ENCODE measurements at regions not wholly inside any gene's neighbourhood (a gene's known extent, or its start where the extent isn't known, plus 50 kb on each side); places are given as distances from the start of the nearest gene placed in this dataset.
"Not testable (repeated sequence)": the region's sequence is repeated elsewhere in the genome, so short reads cannot be mapped to it uniquely, and the experiment has no call there.

GRCh38 chr11:98296091-98296880 is 724.5 kb upstream of the CNTN5 start:
- DNase-seq, result no peak

DNA sequence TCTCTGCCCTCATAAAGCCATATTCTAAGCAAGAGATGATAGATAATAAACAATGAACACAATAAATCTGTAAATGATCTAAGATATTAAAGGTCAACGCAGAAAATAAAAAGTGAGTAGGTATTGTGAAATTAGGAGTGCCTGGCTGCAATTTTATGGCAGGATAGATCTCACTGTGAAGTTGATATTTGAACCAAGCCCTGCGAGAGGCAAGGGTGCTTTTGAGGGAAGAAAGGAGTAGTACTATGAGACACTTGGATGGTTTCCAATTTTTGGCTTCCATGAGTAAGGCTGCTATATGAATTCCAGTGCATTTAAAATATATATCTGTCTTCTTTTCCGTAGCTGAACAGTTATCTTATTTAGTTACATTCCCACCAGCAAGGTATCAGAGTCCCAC is 720.0 kb upstream of the CNTN5 start:
- no peak for DNase-seq

GRCh38 chr11:98307827-98308491 is 712.8 kb upstream of the CNTN5 start:
- DNase-seq, result no peak

DNA sequence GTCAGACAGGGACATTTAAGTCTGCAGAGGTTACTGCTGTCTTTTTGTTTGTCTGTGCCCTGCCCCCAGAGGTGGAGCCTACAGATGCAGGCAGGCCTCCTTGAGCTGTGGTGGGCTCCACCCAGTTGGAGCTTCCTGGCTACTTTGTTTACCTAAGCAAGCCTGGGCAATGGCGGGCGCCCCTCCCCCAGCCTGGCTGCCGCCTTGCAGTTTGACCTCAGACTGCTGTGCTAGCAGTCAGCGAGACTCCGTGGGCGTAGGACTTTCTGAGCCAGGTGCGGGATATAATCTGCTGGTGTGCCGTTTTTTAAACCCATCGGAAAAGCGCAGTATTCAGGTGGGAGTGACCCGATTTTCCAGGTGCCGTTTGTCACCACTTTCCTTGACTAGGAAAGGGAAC is 690.4 kb upstream of the CNTN5 start:
- DNase-seq, result not testable (repeated sequence)

DNA sequence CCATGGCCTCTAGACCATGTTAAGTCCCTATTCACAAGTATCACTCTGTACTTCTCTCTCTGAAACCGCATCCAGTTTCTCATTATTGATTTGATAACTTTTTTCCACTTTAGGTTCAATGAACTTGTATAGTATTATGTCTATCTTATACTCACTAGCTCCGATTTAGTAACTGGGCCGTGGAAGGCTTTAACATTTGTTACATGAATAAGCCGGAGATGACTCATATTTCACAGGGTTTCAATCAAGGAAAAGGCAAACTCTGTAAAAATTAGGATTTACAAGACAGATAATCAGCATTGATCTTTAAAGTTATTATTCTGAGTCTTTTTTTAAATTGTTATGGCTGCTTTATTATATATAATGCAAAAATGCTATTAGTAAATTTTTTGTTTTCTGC is 662.2 kb upstream of the CNTN5 start:
- no peak for DNase-seq

- no peak for DNase-seq
These were observed 655.6 kb upstream of the CNTN5 start for GRCh38 chr11:98365190-98365589.

- DNase-seq, result no peak
These were observed 654.8 kb upstream of the CNTN5 start for GRCh38 chr11:98365941-98366340.

DNA sequence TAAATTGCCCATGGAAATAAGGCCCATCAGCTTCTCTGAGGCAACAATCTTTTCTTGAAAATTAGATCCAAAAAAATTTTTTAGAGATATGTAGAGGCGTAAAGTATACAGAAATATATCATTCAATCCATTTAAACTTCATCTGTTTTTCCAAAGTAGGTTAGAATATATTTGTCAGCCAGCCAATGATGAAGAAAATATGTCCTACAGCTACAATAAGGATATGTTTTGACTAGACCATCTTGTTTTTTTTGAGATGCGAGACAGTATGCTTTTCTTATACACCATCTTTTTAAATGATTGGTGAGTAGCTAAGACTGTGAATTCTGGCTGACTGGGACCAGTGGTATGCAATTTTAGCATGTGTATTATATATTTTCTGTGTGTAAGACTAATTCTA is 630.4 kb upstream of the CNTN5 start:
- no peak for DNase-seq

DNA sequence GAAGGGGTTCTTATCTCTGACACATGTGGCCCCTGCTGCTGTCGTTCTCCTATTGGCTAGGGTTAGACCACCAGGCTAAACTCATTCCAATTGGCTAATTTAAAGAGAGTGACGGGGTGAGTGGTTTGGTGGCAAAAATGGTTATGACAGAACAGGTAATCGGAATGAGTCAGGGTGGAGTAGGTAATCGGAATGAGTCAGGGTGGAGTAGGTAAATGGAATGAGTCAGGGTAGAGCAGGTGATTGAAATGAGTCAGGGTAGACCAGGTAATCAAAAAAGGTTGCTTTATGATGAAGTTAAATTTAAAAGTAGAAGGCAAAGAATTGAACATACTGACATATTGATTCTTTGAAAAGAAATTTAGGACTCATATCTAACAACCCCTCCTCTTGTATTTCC is 626.2 kb upstream of the CNTN5 start:
- not testable (repeated sequence) for DNase-seq

GRCh38 chr11:98398508-98398907 is 622.2 kb upstream of the CNTN5 start:
- DNase-seq, result no peak

DNA sequence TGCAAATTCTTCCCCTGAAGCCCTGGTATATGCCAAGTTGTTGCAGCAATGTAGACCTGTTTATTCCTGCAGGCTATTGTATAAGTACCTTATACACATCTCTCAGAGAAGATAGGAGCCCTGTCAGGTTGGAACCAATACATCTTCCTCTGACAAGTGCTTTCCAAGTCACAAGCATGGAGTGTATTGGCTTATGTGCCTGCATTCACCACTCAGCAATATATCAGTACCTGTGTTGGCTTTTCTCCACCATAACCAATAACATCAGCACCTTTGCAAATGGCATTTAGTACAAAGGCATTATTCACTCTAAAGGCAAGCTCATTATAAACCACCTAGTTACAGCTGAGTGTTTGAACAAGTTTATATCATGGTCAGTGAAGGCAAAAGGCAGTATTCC is 611.7 kb upstream of the CNTN5 start:
- no peak for DNase-seq

- DNase-seq, result no peak
These were observed 609.0 kb upstream of the CNTN5 start for GRCh38 chr11:98411777-98412176.

DNA sequence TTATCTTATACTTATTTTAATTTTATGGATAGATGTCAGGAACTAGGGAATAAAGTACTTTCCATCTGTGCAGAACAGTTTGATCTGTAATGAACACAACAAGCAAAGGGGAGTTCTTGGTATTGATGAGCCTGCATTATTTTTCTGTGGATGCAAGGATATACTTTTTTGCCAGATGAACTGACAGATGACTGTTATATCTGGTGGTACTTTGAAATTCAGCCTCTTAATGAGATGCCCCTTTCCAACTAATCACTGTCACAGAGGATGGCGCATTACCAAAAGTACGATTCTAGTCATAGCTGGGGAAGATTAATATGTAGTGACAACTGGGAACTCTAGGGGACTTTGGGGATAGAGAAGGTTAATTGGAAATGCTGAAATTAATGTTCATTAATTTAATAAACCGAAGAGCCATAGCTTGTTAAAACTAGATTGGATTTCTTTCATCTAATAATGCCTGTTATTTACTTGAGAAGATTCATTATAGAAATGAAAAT is 603.4 kb upstream of the CNTN5 start:
- DNase-seq, result no peak

DNA sequence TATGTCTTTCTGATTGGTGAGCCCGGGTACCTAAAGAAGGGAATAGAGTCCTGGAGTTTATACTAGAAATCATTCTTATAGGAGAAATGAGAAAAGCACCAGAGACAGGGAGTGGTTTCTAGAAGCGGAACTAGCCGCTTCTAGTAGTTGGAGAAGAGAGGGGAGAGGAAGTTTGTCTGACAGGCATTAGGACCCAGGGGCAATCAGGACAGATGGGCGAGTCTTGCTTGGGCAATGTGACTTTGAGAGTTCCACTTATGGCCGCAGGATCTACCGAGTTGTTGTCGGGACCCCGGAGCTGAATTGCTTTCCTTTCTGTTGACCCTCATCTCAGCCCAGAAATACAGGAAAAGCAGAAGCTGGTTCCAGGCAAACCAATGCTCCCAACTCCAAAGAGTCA is 596.8 kb upstream of the CNTN5 start:
- DNase-seq, result no peak

DNA sequence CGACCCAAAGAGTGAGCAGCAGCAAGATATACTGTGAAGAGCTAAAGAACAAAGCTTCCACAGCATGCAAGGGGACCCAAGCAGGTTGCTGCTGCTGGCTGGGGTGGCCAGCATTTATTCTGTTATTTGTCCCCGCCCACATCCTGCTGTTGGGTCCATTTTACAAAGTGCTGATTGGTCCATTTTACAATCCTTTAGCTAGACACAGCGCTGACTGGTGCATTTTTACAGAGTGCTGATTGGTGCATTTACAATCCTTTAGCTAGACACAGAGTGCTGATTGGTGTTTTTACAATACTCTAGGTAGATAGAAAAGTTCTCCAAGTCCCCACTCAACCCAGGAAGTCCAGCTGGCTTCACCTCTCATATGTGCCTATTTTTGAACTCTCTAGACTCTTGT is 596.0 kb upstream of the CNTN5 start:
- DNase-seq, result not testable (repeated sequence)

- no peak for DNase-seq
These were observed 589.0 kb upstream of the CNTN5 start for GRCh38 chr11:98431463-98432359.

- no peak for DNase-seq
These were observed 586.5 kb upstream of the CNTN5 start for GRCh38 chr11:98434296-98434695.

DNA sequence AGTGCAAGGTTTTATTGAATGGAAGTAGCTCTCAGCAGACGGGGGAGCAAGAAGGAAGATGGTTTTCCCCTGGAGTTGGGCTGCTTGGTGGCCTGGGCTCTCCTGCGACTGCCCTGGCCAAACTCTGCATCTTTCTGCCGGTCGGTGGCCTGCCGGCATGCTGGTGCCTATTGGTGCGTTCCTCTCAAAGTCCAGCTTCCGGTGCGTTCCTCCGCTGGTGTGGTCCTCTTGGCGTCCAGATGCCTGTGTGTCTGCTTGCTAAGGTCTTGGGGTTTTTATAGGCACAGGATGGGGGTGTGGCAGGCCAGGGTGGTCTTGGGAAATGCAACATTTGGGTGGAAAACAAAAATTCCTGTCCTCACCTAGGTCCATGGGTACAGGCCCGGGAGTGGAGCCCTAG is 567.4 kb upstream of the CNTN5 start:
- no peak for DNase-seq

DNA sequence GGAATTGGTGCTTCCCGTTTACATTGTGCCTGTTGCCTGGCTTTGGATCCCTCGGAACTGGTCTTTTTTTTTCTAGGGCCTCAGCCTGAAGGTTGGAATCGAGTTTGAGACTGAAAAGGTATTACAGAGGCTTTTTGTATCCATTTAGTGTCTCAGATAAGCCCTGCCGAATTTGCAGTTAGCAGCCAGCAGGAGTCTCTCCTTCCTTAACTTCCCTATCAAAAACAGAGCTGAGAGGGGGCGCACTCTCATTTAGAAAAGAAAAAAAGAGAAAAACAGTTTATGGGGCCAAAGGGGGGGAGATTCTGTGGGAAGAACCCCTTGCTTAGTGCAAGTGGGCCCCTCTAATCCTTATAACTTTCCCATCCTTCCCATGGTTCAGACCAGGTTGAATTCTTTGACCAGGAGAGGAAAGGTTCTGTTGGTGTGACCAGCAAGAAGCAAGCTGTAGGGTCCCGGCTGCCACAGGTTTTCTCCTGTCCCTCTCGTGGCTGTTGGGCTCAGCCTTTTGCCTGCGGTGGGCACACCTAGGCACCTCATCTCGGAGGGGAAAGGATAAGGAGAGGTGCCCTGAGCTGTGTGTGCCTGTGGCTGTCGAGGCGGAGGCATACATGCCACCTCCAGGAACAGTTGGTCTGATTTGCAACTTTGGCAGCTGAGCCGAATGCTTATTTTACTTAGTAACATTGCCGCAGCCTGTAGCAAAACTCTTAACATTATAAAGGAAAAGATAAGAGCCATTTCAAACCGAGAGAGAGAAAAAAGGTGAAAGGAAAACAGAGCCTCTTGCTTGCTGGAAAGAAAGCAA is 565.0 kb upstream of the CNTN5 start:
- DNase-seq, result no peak

DNA sequence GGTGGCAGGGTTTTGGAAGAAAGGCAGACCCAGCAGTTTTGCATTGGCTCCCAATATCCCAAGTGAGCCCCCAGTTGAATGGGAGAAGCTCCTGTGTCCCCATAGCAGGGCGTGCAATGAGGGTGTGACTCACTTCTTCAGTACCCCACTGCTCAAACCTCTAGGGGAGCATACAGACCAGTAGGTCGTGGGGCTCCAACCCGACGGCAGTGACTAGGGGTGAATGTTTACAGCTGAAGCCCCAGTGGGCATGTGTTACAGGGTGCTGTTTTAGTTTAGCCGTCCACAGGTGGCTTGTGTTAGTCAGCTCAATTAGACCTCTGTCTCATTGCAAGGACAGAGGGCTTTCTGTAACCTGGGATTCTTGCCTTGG is 564.5 kb upstream of the CNTN5 start:
- DNase-seq, result no peak

- DNase-seq, result no peak
These were observed 525.7 kb upstream of the CNTN5 start for GRCh38 chr11:98495016-98495415.

DNA sequence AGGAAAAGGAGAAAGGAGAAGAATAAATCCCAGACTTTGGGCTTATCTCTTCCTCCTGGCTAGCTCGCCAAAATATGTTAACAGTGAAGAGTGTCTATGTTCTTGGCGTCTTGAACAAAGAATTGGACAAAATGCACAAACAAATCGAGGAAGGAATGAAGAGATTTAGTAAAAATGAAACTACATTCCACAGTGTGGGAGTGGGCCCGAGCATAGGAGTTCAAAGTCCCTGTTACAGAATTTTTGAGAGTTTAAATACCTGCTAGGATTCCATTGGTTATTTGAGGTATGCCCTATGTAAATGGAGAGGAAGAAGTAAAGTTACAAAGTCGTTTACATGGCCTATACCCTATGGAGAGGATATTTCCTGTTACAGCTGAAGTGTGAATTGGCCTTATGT is 525.1 kb upstream of the CNTN5 start:
- no peak for DNase-seq

DNA sequence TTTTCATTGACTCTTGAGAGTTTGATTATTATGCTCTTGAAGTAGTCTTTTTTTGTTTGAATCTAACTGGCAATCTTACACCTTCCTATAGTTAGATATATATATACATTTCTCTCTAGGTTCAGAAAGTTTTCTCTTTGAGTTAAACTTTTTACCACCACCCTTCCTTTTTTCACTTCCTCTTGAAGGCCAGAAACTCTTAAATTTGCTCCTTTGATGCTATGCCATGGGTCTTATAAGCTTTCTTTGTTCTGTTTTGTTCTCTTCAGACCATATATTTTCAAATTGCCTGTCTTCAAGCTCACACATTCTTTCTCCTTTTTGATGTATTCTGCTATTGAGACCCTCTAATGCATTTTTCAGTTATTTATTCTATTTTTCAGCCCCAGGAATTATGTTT is 513.5 kb upstream of the CNTN5 start:
- DNase-seq, result no peak

All from NCI-H2081 treated with DMSO at 0.1 percent for 48 hours (cell line).